ENCODE measurements at regions not wholly inside any gene's neighbourhood (a gene's known extent, or its start where the extent isn't known, plus 50 kb on each side); places are given as distances from the start of the nearest gene placed in this dataset.

DNA sequence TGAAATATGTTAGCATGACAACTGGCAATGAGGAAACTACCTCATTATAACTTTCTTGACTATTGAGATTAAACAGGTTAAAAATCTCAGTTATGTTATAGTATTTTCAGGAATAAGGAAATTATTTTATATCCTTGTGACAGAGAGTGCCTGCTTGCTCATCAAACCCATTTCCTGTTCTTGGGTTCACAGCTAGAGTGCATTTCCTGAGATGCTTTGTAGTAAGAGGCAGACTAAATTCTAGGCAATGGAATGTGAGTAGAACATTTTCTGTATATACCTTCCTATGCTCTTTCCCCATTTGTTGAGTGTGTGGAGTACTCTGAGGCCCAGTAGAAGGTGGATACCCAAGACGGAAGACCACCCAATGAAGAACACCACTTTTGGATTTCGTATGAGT, 96.9 kb upstream of the CASK start:
- TF ChIP-seq POLR2A (IDR thresholded peaks at IDR 0.05) (no peak), CTCF (IDR thresholded peaks at IDR 0.05) (no peak)
